ENCODE measurements at regions not wholly inside any gene's neighbourhood (a gene's known extent, or its start where the extent isn't known, plus 50 kb on each side); places are given as distances from the start of the nearest gene placed in this dataset.

GRCh38 chr10:29962166-29962850 lies 97.1 kb downstream of the JCAD start:
- no peak for DNase-seq (ENCODE audit: low read depth in 2 of 2)

- DNase-seq (ENCODE audit: low read depth in 2 of 2) = no peak
Measured at GRCh38 chr10:29961351-29961750, 98.0 kb downstream of the JCAD start.

- DNase-seq (ENCODE audit: low read depth in 2 of 2) = no peak
Measured at GRCh38 chr10:29960261-29960660, 99.1 kb downstream of the JCAD start.

- DNase-seq (ENCODE audit: low read depth in 2 of 2) = no peak
Measured at GRCh38 chr10:29959586-29959985, 99.8 kb downstream of the JCAD start.

GRCh38 chr10:29958440-29958839 lies 100.9 kb downstream of the JCAD start:
- DNase-seq (ENCODE audit: low read depth in 2 of 2) = no peak

GRCh38 chr10:29957907-29958331 lies 101.5 kb downstream of the JCAD start:
- DNase-seq (ENCODE audit: low read depth in 2 of 2) = no peak

GRCh38 chr10:29957236-29957635 lies 102.2 kb downstream of the JCAD start:
- DNase-seq (ENCODE audit: low read depth in 2 of 2) = no peak

- DNase-seq (ENCODE audit: low read depth in 2 of 2) = no peak
Measured at GRCh38 chr10:29956335-29956924, 103.0 kb downstream of the JCAD start.

- no peak for DNase-seq (ENCODE audit: low read depth in 2 of 2)
Measured at GRCh38 chr10:29955329-29955935, 104.0 kb downstream of the JCAD start.

GRCh38 chr10:29951441-29951931 lies 107.9 kb downstream of the JCAD start:
- no peak for DNase-seq (ENCODE audit: low read depth in 2 of 2)

- DNase-seq (ENCODE audit: low read depth in 2 of 2) = no peak
Measured at GRCh38 chr10:29950391-29950790, 109.0 kb downstream of the JCAD start.

GRCh38 chr10:29949411-29950011 lies 109.9 kb downstream of the JCAD start:
- DNase-seq (ENCODE audit: low read depth in 2 of 2) = no peak

GRCh38 chr10:29948881-29949355 lies 110.5 kb downstream of the JCAD start:
- no peak for DNase-seq (ENCODE audit: low read depth in 2 of 2)

GRCh38 chr10:29947701-29948060 lies 111.7 kb downstream of the JCAD start:
- DNase-seq (ENCODE audit: low read depth in 2 of 2) = no peak

- no peak for DNase-seq (ENCODE audit: low read depth in 2 of 2)
Measured at GRCh38 chr10:29946953-29947700, 112.3 kb downstream of the JCAD start.

GRCh38 chr10:29946614-29946952 lies 112.8 kb downstream of the JCAD start:
- no peak for DNase-seq (ENCODE audit: low read depth in 2 of 2)

GRCh38 chr10:29941476-29941875 lies 117.9 kb downstream of the JCAD start:
- no peak for DNase-seq (ENCODE audit: low read depth in 2 of 2)

GRCh38 chr10:29932991-29933390 lies 126.4 kb downstream of the JCAD start:
- no peak for DNase-seq (ENCODE audit: low read depth in 2 of 2)

- no peak for DNase-seq (ENCODE audit: low read depth in 2 of 2)
Measured at GRCh38 chr10:29931833-29932232, 127.6 kb downstream of the JCAD start.

GRCh38 chr10:29929006-29929405 lies 130.4 kb downstream of the JCAD start:
- no peak for DNase-seq (ENCODE audit: low read depth in 2 of 2)

GRCh38 chr10:29926693-29927048 lies 132.7 kb downstream of the JCAD start:
- no peak for DNase-seq (ENCODE audit: low read depth in 2 of 2)
